Peyer's patch (tissue), 4 donors: ENCODE measurements at regions not wholly inside any gene's neighbourhood (a gene's known extent, or its start where the extent isn't known, plus 50 kb on each side); places are given as distances from the start of the nearest gene placed in this dataset.
"Not testable (repeated sequence)": the region's sequence is repeated elsewhere in the genome, so short reads cannot be mapped to it uniquely, and the experiment has no call there.

Experiments used
- POLR2A ChIP-seq, 2 donors: fragments of 450-650 bp; IDR thresholded peaks; one replicate each; pipeline ENCODE4 v1.5.1; 2017; ENCODE audit warnings: antibody characterized with exemption in 2 of 2, mild to moderate bottlenecking in 2 of 2, moderate library complexity in 2 of 2
- TF ChIP-seq, protein P1 (sequence below), 6 experiments: fragments of 450-650 bp in 4 of 6; fragments of 200-600 bp in 2 of 6; sonication (generic) in 1 of 6; IDR thresholded peaks; one replicate each; pipeline ENCODE4 v1.5.1; 2017 to 2019; ENCODE audit warnings: antibody characterized with exemption in 6 of 6, mild to moderate bottlenecking in 3 of 6, moderate library complexity in 1 of 6

DNA sequence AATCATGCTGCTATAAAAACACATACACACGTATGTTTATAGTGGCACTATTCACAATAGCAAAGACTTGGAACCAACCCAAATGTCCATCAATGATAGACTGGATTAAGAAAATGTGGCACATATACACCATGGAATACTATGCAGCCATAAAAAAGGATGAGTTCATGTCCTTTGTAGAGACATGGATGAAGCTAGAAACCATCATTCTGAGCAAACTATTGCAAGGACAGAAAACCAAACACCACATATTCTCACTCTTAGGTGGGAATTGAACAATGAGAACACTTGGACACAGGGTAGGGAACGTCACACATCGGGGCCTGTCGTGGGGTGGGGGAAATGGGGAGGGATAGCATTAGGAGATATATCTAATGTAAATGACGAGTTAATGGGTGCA lies 97.1 kb upstream of the PRKCQ start:
- TF ChIP-seq, protein P1, sequence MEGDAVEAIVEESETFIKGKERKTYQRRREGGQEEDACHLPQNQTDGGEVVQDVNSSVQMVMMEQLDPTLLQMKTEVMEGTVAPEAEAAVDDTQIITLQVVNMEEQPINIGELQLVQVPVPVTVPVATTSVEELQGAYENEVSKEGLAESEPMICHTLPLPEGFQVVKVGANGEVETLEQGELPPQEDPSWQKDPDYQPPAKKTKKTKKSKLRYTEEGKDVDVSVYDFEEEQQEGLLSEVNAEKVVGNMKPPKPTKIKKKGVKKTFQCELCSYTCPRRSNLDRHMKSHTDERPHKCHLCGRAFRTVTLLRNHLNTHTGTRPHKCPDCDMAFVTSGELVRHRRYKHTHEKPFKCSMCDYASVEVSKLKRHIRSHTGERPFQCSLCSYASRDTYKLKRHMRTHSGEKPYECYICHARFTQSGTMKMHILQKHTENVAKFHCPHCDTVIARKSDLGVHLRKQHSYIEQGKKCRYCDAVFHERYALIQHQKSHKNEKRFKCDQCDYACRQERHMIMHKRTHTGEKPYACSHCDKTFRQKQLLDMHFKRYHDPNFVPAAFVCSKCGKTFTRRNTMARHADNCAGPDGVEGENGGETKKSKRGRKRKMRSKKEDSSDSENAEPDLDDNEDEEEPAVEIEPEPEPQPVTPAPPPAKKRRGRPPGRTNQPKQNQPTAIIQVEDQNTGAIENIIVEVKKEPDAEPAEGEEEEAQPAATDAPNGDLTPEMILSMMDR (IDR thresholded peaks at IDR 0.05): not testable (repeated sequence)
- TF ChIP-seq POLR2A (IDR thresholded peaks at IDR 0.05): not testable (repeated sequence)
